GM23248 (cell line): ENCODE measurements at regions not wholly inside any gene's neighbourhood (a gene's known extent, or its start where the extent isn't known, plus 50 kb on each side); places are given as distances from the start of the nearest gene placed in this dataset.
"Not testable (repeated sequence)": the region's sequence is repeated elsewhere in the genome, so short reads cannot be mapped to it uniquely, and the experiment has no call there.

Experiments
- DNase-seq: peaks from one replicate; pipeline ENCODE4 v3.0.0-alpha.2; 2015
- H2AFZ ChIP-seq: fragments of 200-600 bp; sonication (generic); 2 replicates; pipeline ENCODE4 v1.6.1; 2016; ENCODE audit warnings: antibody characterized with exemption
- H3F3A ChIP-seq: fragments of 200-600 bp; sonication (generic); 2 replicates; pipeline ENCODE4 v1.6.1; 2016; ENCODE audit warnings: mild to moderate bottlenecking, antibody characterized with exemption, mixed run types; ENCODE audit not compliant: insufficient read depth
- H3K27ac ChIP-seq: fragments of 200-600 bp; sonication (generic); 2 replicates; pipeline ENCODE4 v1.5.1; 2016; ENCODE audit warnings: mild to moderate bottlenecking
- H3K27me3 ChIP-seq: fragments of 200-600 bp; sonication (generic); replicated peaks from 2 replicates; pipeline ENCODE4 v1.6.1; 2016; ENCODE audit warnings: mild to moderate bottlenecking; ENCODE audit not compliant: insufficient read depth
- H3K36me3 ChIP-seq: fragments of 200-600 bp; sonication (generic); 2 replicates; pipeline ENCODE4 v1.6.1; 2016; ENCODE audit warnings: low read depth, mild to moderate bottlenecking
- H3K4me1 ChIP-seq: fragments of 200-600 bp; sonication (generic); 2 replicates; pipeline ENCODE4 v1.6.1; 2016; ENCODE audit warnings: mild to moderate bottlenecking; ENCODE audit not compliant: insufficient read depth
- H3K4me2 ChIP-seq: fragments of 200-600 bp; sonication (generic); one replicate; pipeline ENCODE4 v1.6.1; 2016; ENCODE audit warnings: mild to moderate bottlenecking; ENCODE audit not compliant: unreplicated experiment
- H3K4me3 ChIP-seq: fragments of 200-600 bp; sonication (generic); 2 replicates; pipeline ENCODE4 v1.5.1; 2016; ENCODE audit warnings: mild to moderate bottlenecking
- H3K79me2 ChIP-seq: fragments of 200-600 bp; sonication (generic); 2 replicates; pipeline ENCODE4 v1.6.1; 2016; ENCODE audit warnings: mild to moderate bottlenecking; ENCODE audit not compliant: insufficient read depth
- H3K9ac ChIP-seq: fragments of 200-600 bp; sonication (generic); 2 replicates; pipeline ENCODE4 v1.6.1; 2016; ENCODE audit warnings: mild to moderate bottlenecking
- H3K9me2 ChIP-seq: fragments of 200-600 bp; sonication (generic); 2 replicates; pipeline ENCODE4 v1.6.1; 2016; ENCODE audit warnings: mixed run types, mild to moderate bottlenecking, moderate library complexity; ENCODE audit not compliant: insufficient read depth
- H3K9me3 ChIP-seq: fragments of 200-600 bp; sonication (generic); one replicate; pipeline ENCODE4 v1.6.1; 2017; ENCODE audit warnings: low read depth
- H4K20me1 ChIP-seq: fragments of 200-600 bp; sonication (generic); 2 replicates; pipeline ENCODE4 v1.6.0; 2016; ENCODE audit not compliant: insufficient read depth
- EZH2 ChIP-seq: fragments of 200-600 bp; sonication (generic); IDR thresholded peaks from 2 replicates; pipeline ENCODE4 v1.6.1; 2018; ENCODE audit warnings: antibody characterized with exemption, mild to moderate bottlenecking; ENCODE audit not compliant: insufficient read depth, poor library complexity, severe bottlenecking
- EZH2phosphoT487 ChIP-seq: fragments of 200-600 bp; sonication (generic); IDR thresholded peaks from 2 replicates; pipeline ENCODE4 v1.6.1; 2018; ENCODE audit warnings: antibody characterized with exemption, moderate library complexity, mild to moderate bottlenecking, low read depth; ENCODE audit not compliant: insufficient read depth
- WGBS, 2 experiments: methylation state at CpG; one replicate each; pipeline ENCODE4 v1.1.6; 2015 to 2017; ENCODE audit warnings: low lambda C conversion rate in 2 of 2, low coverage in 1 of 2; ENCODE audit errors: missing lambda C conversion rate in 2 of 2; 5-methylcytosine and 5-hydroxymethylcytosine counted together
- in situ Hi-C: fragments of 300-500 bp; cut with MboI; formaldehyde crosslinking; loops from 2 replicates; pipeline ENCODE4 v1.15.0; 2020

- H3K9me3 ChIP-seq = no peaks in the 10 kb centered on the region
- H3K4me2 ChIP-seq = peak overlapping the region; percentile 1
- H3K27me3 ChIP-seq = no peaks in the 10 kb centered on the region
- DNase-seq = peak; percentile 60
- no peak overlapping the region for H3K27ac ChIP-seq
- no peaks in the 10 kb centered on the region for H3K79me2 ChIP-seq
- no peak overlapping the region for H3K4me3 ChIP-seq
- no peak overlapping the region for H3K9ac ChIP-seq
- no peaks in the 10 kb centered on the region for H3K36me3 ChIP-seq
- TF ChIP-seq EZH2 = no peak
- TF ChIP-seq EZH2phosphoT487 = no peak
- no peaks in the 10 kb centered on the region for H4K20me1 ChIP-seq
- in situ Hi-C loops = loop anchor here (25.0 kb wide), 1 partner anchor 369 kb away; the partner anchor contains the start of gene DMRT3
- 0 out of 2 replicates have a peak, but pooled peaks cover 9% of the 10 kb centered on the region for H3F3A ChIP-seq
- no peak overlapping the region for H2AFZ ChIP-seq
- H3K4me1 ChIP-seq = peaks cover 5% of the 10 kb centered on the region
- 60 to 61% methylated on average over 5 of the region's 5 CpGs for WGBS, 2 experiments
- no peaks in the 10 kb centered on the region for H3K9me2 ChIP-seq
Measured at GRCh38 chr9:618478-618877, 223.0 kb upstream of the DMRT1 start.

- H3K9me3 ChIP-seq = no peaks in the 10 kb centered on the region
- H4K20me1 ChIP-seq = no peaks in the 10 kb centered on the region
- no peaks in the 10 kb centered on the region for H3K36me3 ChIP-seq
- H3K79me2 ChIP-seq = no peaks in the 10 kb centered on the region
- H3K27me3 ChIP-seq = no peaks in the 10 kb centered on the region
- H3K4me3 ChIP-seq = no peak overlapping the region
- H3K27ac ChIP-seq = no peak overlapping the region
- no peak overlapping the region for H3K9ac ChIP-seq
- H3K9me2 ChIP-seq = no peaks in the 10 kb centered on the region
- no peak for TF ChIP-seq EZH2phosphoT487
- TF ChIP-seq EZH2 = no peak
- DNase-seq = peak; percentile 27
- in situ Hi-C loops = loop anchor here (25.0 kb wide), 1 partner anchor 366 kb away; the partner anchor contains the start of gene DMRT3
- no peaks in the 10 kb centered on the region for H3F3A ChIP-seq
- peaks cover 12% of the 10 kb centered on the region; the same call in 1 of the 2 replicates for H3K4me1 ChIP-seq
- H3K4me2 ChIP-seq = no peak overlapping the region
- no peak overlapping the region for H2AFZ ChIP-seq
- 75 to 76% methylated on average over 10 of the region's 10 CpGs for WGBS, 2 experiments
Measured at GRCh38 chr9:621201-621855, 220.2 kb upstream of the DMRT1 start.

GRCh38 chr9:624935-625500 lies 216.5 kb upstream of the DMRT1 start:
- Histone ChIP-seq H3F3A (no peaks in the 10 kb centered on the region), H3K4me2 (no peak overlapping the region), H3K27ac (no peak overlapping the region), H3K4me1 (0 out of 2 replicates have a peak, but pooled peaks cover 9% of the 10 kb centered on the region), H3K79me2 (no peaks in the 10 kb centered on the region), H3K4me3 (no peak overlapping the region), H4K20me1 (no peaks in the 10 kb centered on the region), H3K9ac (no peak overlapping the region), H3K9me3 (no peaks in the 10 kb centered on the region), H3K9me2 (no peaks in the 10 kb centered on the region), H2AFZ (peak overlapping the region; percentile 80; the same call in 1 of the 2 replicates), H3K36me3 (no peaks in the 10 kb centered on the region), H3K27me3 (no peaks in the 10 kb centered on the region)
- in situ Hi-C loops = loop anchor here (25.0 kb wide), 1 partner anchor 362 kb away; the partner anchor contains the start of gene DMRT3
- 52 to 56% methylated on average over 7 of the region's 7 CpGs for WGBS, 2 experiments
- DNase-seq = no peak
- TF ChIP-seq EZH2phosphoT487 (no peak), EZH2 (no peak)

GRCh38 chr9:625613-626012 lies 215.9 kb upstream of the DMRT1 start:
- in situ Hi-C loops = no loop called here
- WGBS, 2 experiments = 8 to 14% methylated on average over 3 of the region's 3 CpGs
- no peaks in the 10 kb centered on the region for H3K79me2 ChIP-seq
- H3K9me3 ChIP-seq = no peaks in the 10 kb centered on the region
- no peaks in the 10 kb centered on the region for H3K9me2 ChIP-seq
- H3K4me1 ChIP-seq = 0 out of 2 replicates have a peak, but pooled peaks cover 9% of the 10 kb centered on the region
- peak overlapping the region; percentile 57 for H3K4me2 ChIP-seq
- H3K36me3 ChIP-seq = no peaks in the 10 kb centered on the region
- DNase-seq = no peak
- H2AFZ ChIP-seq = peak overlapping the region; percentile 80
- H3K9ac ChIP-seq = peak overlapping the region; percentile 7; the same call in 1 of the 2 replicates
- no peak overlapping the region for H3K27ac ChIP-seq
- H3K4me3 ChIP-seq = no peak overlapping the region
- no peaks in the 10 kb centered on the region for H4K20me1 ChIP-seq
- no peaks in the 10 kb centered on the region for H3K27me3 ChIP-seq
- no peaks in the 10 kb centered on the region for H3F3A ChIP-seq
- TF ChIP-seq EZH2 = no peak
- no peak for TF ChIP-seq EZH2phosphoT487

- in situ Hi-C loops = not testable (repeated sequence)
- DNase-seq = peak; percentile 16
Measured at GRCh38 chr9:626114-626513, 215.4 kb upstream of the DMRT1 start.

More at GRCh38 chr9:626114-626513, 215.4 kb upstream of the DMRT1 start:
- H3K4me2 ChIP-seq = peak overlapping the region; percentile 57
- not testable (repeated sequence) for H4K20me1 ChIP-seq, H3K9me3 ChIP-seq, H3K27ac ChIP-seq, H3K79me2 ChIP-seq, H3F3A ChIP-seq, H3K9me2 ChIP-seq, H3K36me3 ChIP-seq, H3K27me3 ChIP-seq, H3K4me1 ChIP-seq
- H3K9ac ChIP-seq = peak overlapping the region; percentile 7; the same call in 1 of the 2 replicates
- peak overlapping the region; percentile 80 for H2AFZ ChIP-seq
- WGBS, 2 experiments = 12 to 16% methylated on average over 9 of the region's 9 CpGs
- peak overlapping the region; percentile 33 for H3K4me3 ChIP-seq
